Gastrocnemius medialis (tissue), 4 donors: ENCODE measurements at regions not wholly inside any gene's neighbourhood (a gene's known extent, or its start where the extent isn't known, plus 50 kb on each side); places are given as distances from the start of the nearest gene placed in this dataset.

Experiments used
- POLR2A ChIP-seq, 2 donors: fragments of 450-650 bp; IDR thresholded peaks; one replicate each; pipeline ENCODE4 v1.6.1; 2017; ENCODE audit warnings: antibody characterized with exemption in 2 of 2, mild to moderate bottlenecking in 2 of 2, moderate library complexity in 2 of 2
- TF ChIP-seq, protein P1 (sequence below), 5 experiments: fragments of 450-650 bp in 3 of 5; fragments of 200-600 bp in 2 of 5; sonication (generic) in 2 of 5; IDR thresholded peaks in 4 of 5; conservative IDR thresholded peaks in 1 of 5; 1 replicate in 4 of 5; 2 replicates in 1 of 5; pipeline ENCODE4 v1.5.1; 2016 to 2019; ENCODE audit warnings: antibody characterized with exemption in 5 of 5, mild to moderate bottlenecking in 3 of 5, moderate library complexity in 3 of 5

GRCh38 chr18:60174832-60175231 lies 197.7 kb downstream of the MC4R start:
- TF ChIP-seq, protein P1, sequence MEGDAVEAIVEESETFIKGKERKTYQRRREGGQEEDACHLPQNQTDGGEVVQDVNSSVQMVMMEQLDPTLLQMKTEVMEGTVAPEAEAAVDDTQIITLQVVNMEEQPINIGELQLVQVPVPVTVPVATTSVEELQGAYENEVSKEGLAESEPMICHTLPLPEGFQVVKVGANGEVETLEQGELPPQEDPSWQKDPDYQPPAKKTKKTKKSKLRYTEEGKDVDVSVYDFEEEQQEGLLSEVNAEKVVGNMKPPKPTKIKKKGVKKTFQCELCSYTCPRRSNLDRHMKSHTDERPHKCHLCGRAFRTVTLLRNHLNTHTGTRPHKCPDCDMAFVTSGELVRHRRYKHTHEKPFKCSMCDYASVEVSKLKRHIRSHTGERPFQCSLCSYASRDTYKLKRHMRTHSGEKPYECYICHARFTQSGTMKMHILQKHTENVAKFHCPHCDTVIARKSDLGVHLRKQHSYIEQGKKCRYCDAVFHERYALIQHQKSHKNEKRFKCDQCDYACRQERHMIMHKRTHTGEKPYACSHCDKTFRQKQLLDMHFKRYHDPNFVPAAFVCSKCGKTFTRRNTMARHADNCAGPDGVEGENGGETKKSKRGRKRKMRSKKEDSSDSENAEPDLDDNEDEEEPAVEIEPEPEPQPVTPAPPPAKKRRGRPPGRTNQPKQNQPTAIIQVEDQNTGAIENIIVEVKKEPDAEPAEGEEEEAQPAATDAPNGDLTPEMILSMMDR (IDR thresholded peaks at IDR 0.05 in 4 of 5, conservative IDR thresholded peaks at IDR 0.05 in 1 of 5): no peak
- no peak for TF ChIP-seq POLR2A (IDR thresholded peaks at IDR 0.05)
